NCI-H1694 treated with DMSO at 0.1 percent for 48 hours (cell line): ENCODE measurements at regions not wholly inside any gene's neighbourhood (a gene's known extent, or its start where the extent isn't known, plus 50 kb on each side); places are given as distances from the start of the nearest gene placed in this dataset.

ENCODE experiments used
- DNase-seq: peaks from one replicate; lab custom pipeline; 2025; lab: John Stamatoyannopoulos, UW

DNA sequence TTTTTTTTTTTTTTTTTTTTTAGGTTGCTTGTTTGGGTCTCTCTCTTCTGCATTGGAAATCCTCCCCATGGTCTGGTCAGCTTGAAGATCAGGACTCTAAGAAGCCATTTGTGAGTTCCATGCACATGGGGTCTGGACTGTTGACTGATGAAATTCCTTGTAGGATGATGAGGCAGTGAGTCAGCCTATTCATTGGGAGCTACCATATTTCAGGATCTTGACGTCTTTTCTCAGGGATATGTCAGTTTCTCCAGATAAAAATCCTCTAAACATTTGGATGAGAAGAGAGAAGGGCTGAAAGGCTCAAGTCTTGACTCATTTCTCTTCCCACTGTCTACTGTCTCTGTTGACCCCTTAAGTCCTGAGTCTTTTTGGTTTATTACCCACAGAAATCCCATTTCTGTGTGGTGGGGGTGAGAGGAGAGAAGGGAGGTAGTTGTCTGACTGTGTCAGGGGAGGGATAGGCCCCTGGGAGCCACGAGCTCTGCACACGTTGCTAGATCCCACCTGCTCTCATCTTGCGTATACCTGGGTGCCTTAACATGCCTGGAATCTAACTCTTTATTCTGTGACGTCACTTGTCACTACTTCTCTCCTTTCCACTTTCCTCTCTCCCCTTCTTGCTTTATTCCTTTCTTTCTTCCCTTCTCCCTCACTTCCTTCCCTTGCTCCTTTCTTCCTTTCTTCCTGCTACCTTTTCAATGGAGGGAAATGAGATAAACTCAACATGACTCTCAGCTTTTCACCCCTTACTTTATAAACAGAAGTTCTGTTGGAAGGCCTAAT lies 333.1 kb upstream of the XYLT1 start:
- DNase-seq = no peak

- DNase-seq = no peak
Observed at GRCh38 chr16:17802571-17802970, 331.8 kb upstream of the XYLT1 start.

- DNase-seq = no peak
Observed at GRCh38 chr16:17801068-17801467, 330.3 kb upstream of the XYLT1 start.

DNA sequence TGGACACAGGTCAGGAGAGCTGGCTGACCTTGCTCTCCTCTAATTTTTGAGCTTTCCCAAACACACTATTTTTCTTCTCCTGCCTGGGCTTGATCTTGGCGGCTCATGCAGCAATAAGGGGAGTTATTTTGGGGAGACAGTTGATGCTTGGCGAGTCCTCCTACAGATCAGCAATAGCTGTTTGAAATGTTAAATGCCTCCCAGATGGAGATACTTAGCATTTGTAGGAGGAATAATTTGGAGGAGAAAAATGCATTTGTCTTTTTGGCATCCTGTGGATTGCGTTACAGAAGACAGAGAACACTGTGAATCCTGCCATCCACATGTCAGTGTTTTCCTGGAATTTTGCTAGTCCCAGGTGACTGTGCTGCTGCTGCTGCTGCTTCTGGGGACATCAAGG lies 328.0 kb upstream of the XYLT1 start:
- DNase-seq = no peak

DNA sequence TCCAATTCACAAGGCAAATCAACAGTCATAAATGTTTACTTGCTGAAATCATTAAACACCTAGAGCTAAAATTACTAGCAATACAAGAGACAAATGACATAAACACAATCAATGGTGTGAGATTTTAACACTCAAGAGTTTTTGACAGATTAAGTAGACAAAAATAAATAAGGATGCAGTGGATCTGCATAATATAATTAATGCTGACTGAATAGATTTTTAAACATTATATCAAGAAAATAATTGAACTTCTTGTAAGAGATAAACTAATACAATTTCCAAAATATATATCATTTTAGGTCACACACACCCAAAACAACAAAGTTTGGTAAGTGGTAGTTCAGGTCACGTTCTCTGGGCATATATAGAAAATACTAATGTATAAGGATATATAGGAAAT lies 322.6 kb upstream of the XYLT1 start:
- DNase-seq = no peak

GRCh38 chr16:17784073-17784472 lies 313.3 kb upstream of the XYLT1 start:
- no peak for DNase-seq

- no peak for DNase-seq
Observed at GRCh38 chr16:17780181-17780580, 309.4 kb upstream of the XYLT1 start.

- DNase-seq = no peak
Observed at GRCh38 chr16:17777408-17777863, 306.7 kb upstream of the XYLT1 start.

DNA sequence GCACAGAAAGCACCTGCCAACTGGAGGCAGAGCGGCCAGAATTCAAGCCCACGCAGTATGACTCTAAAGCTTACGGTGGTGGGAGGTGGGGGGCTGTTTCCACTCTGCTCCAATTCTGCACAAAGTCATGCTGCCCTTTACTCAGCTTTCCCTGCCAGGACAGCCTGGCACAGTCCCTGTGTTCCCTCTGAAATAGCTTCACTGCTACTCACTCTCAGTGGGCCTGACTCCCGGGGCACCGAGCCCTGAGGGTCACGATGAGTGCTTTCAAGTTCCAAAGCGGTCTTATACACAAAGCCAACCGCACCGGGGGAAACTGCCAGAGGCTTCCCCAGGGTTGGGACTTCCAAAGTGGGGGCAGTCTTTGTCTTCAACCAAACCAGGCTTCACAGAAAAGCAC lies 306.1 kb upstream of the XYLT1 start:
- DNase-seq = no peak

DNA sequence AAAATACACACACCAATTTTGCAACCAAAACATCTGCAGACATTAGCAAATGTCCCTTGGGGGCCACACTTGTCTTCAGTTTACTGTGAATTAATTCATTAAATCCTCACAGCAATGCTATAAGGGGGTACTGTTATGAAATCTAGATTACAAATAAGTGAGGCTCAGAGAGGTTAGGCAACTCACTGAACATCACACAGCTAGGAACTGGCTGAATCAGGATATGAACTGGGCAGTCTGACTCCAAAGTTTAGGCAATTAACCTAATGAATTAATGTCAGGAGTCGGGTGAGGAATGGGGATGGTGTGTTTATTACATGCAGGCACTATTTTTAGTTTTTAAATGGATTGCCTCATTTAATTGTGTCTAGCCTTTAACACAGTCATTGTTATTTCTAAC lies 305.7 kb upstream of the XYLT1 start:
- DNase-seq = no peak

- DNase-seq = no peak
Observed at GRCh38 chr16:17775061-17775460, 304.3 kb upstream of the XYLT1 start.

DNA sequence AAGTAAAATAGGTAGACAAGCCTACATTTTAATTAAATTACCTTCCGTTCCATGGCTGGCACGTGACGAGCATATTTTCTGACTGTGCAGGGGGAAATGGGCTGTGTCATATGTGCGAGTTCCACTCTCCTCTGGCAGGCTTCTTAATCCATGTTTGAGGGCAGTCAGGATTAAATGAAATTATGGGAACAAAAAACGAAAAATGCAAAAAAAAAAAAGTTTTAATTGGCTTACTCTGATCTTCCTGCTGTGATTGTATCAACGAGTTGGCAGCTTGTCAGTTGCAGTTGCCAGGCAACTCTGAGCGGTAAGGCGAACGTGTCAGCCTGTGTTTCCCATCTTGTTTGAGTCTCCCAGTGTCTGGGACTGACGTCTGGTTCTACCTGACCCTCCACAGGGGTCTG lies 302.9 kb upstream of the XYLT1 start:
- peak; percentile 9 for DNase-seq

DNA sequence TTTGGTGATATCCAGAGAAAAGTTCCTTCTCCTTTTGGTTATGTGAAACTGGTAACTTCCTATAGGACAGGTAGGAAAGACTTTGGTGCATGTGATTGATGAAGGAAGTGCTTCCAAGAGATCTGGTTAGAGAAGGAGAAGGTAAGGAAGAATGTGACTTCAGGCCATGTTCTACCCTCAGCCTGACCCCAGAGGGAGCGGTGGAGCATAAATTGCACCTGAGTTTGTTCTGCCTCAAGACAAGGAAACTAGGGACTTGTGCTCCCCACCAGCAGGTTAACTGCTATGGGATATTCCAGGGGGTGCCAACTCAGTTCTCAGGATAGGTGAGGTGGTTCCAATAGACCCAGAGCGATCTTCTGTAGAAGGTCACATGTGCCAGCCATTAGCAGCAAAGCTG lies 299.3 kb upstream of the XYLT1 start:
- DNase-seq = no peak

GRCh38 chr16:17769065-17769464 lies 298.3 kb upstream of the XYLT1 start:
- DNase-seq = no peak

DNA sequence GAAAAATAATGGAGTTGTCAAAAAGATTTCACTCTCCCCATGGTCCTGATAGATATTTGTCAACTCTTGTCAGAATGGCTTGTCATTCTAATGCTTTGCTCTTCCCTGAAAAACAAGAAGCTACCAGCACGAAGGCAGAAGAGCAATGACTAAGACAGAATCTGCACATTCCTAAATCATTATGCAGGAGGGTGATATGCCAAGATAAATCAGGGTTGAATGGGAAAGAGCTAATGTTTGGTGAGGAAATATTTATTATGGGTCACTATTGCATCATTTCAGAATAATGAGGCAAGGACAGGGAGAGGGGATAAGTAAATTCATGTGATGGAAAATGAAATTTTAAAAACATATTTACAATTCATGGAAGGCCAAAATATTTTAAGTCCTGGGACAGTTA lies 297.5 kb upstream of the XYLT1 start:
- DNase-seq = no peak

- no peak for DNase-seq
Observed at GRCh38 chr16:17766012-17766411, 295.3 kb upstream of the XYLT1 start.

DNA sequence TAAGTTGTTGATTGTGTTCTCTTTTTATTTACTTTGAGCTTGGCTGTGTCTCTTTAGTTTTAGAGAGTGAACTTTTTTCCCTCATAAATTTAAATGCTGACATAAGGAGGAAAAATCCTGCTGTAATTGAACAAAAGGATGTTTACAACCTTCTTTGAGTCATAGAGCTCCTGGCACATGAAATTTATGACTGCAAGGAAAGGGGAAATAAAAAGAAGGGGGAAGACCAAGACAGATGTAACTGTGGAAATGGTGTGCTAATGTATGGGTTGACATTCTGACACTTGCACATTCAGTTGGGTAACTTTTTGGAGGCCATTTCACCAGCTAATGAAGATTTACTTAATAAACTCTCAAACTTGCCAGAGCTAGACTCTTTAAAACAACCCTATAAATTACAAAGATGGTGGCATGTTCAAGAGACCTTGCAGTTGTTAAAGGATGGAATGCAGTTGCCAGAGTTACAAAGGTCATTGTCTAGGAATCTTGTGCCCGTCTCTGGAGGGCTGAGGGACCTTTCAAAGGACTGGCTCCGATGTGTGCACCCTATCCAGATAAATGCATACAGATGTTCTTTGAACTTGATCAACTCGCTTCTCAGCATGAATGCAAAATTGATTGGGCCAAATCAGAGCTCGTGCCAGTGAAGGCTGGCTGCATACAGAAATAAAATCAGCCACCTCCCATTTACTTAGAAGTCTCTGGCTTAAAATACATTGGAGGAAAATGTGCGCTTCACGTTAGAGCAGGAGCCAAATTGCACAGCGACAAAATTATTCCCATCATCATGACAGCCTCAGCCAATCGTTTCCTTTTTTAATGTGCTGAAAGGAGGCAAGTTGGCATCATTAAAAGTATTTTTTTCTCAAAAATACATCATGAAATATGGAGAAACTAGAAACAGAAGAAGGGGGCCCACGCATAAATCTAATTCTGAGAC lies 289.0 kb upstream of the XYLT1 start:
- DNase-seq = no peak

GRCh38 chr16:17757808-17758207 lies 287.0 kb upstream of the XYLT1 start:
- no peak for DNase-seq

- DNase-seq = no peak
Observed at GRCh38 chr16:17755158-17755557, 284.4 kb upstream of the XYLT1 start.

DNA sequence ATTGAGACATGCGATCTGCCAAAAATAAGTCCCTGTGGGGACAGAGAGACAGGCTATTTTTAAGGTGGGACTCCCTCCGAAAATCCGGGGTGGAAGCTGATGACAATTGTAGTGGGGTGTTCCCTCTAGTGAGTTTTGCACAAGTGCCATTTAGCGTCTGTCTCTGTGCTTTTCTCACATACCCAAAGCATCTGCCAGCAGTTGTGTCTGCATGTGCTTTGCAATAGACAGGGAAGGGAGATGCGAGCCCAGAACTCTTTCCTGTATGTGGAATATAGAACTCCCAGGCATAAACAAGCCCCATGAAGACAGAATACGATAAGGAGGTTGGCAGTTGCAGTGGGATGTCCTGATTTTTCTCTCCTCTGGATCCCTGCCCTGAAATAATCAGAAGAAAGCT lies 282.7 kb upstream of the XYLT1 start:
- DNase-seq = no peak

GRCh38 chr16:17749706-17750105 lies 278.9 kb upstream of the XYLT1 start:
- no peak for DNase-seq

DNA sequence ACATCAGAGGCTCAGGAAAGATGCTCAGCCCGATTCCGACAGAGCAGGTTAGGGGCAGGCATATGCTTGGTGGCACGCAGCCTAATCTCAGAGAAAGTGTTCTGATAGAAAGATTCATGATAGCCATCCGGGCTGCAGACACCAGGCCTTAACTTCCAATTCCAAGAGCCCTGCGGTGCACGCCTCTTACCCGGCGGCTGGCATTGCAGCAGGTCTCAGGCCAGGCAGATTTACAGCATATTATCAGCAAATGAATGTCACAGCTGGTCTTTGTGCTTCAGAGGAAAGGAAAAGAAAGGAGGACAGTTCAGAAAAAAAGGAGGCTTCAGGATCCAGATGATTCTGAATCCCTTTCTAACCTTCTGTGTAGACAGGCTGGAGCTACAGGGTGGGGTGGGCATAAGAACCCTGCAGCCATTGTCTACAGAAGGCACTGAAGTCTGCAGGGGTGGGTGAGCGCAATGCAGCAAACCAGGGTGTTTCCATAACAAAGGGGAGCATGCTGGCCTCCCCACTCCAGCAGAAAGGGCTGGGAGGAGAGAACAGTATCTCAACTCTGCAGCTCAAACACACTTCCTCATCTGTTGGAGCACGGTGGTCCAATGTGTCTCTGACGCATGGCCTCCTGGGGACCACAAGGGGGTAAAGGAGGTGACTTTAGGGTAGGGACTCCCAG lies 277.4 kb upstream of the XYLT1 start:
- DNase-seq = no peak
